Stimulated activated CD4-positive, alpha-beta T cell treated with anti-CD3 and anti-CD28 coated beads, Interleukin-2, amount 100 ng/mL, for 4 hours (primary cell): ENCODE measurements at regions not wholly inside any gene's neighbourhood (a gene's known extent, or its start where the extent isn't known, plus 50 kb on each side); places are given as distances from the start of the nearest gene placed in this dataset.

Source experiments
- DNase-seq: peaks from one replicate; pipeline ENCODE4 v3.0.0-alpha.2; 2020; ENCODE audit warnings: low read depth

GRCh38 chr10:24120646-24121045 is 88.3 kb upstream of the KIAA1217 start:
- no peak for DNase-seq

GRCh38 chr10:24127516-24127915 is 81.4 kb upstream of the KIAA1217 start:
- no peak for DNase-seq

GRCh38 chr10:24128066-24128730 is 80.7 kb upstream of the KIAA1217 start:
- DNase-seq, result no peak

- no peak for DNase-seq
Observed at GRCh38 chr10:24132741-24133140, 76.2 kb upstream of the KIAA1217 start.

GRCh38 chr10:24133835-24134234 is 75.1 kb upstream of the KIAA1217 start:
- no peak for DNase-seq

GRCh38 chr10:24136070-24136469 is 72.9 kb upstream of the KIAA1217 start:
- no peak for DNase-seq

- DNase-seq, result no peak
Observed at GRCh38 chr10:24147321-24147720, 61.6 kb upstream of the KIAA1217 start.

GRCh38 chr10:24149640-24150039 is 59.3 kb upstream of the KIAA1217 start:
- no peak for DNase-seq

GRCh38 chr10:24150853-24151252 is 58.1 kb upstream of the KIAA1217 start:
- no peak for DNase-seq

- no peak for DNase-seq
Observed at GRCh38 chr10:24152270-24152669, 56.7 kb upstream of the KIAA1217 start.

GRCh38 chr10:24153031-24153430 is 55.9 kb upstream of the KIAA1217 start:
- DNase-seq, result no peak

GRCh38 chr10:24153537-24153936 is 55.4 kb upstream of the KIAA1217 start:
- no peak for DNase-seq

- DNase-seq, result no peak
Observed at GRCh38 chr10:24156686-24157085, 52.3 kb upstream of the KIAA1217 start.

GRCh38 chr10:24157567-24157966 is 51.4 kb upstream of the KIAA1217 start:
- DNase-seq, result no peak
